Hepatic stellate cell (primary cell): ENCODE measurements at regions not wholly inside any gene's neighbourhood (a gene's known extent, or its start where the extent isn't known, plus 50 kb on each side); places are given as distances from the start of the nearest gene placed in this dataset.

Experiments used
- DNase-seq: peaks from one replicate; pipeline ENCODE4 v3.0.0; 2011; ENCODE audit warnings: low spot score

DNA sequence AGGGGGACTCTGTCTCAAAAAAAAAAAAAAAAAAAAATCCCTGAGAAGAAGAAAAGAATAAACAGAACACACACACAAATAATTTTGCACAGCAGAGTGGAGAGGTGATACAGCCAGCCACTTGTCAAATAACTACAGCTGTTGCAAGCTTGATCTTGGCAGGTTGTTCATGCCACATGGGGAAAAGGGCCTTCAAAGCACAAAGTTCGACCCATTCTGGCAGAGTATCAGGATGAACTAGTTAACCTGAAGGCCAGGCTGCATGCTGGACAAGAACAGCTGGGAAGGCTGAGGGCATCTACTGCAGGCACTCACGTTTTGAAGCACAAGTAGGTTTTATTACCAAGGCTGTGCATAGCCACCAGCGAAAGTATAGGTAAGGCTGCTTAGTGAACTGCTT, 104.1 kb downstream of the KCTD15 start:
- DNase-seq: no peak

DNA sequence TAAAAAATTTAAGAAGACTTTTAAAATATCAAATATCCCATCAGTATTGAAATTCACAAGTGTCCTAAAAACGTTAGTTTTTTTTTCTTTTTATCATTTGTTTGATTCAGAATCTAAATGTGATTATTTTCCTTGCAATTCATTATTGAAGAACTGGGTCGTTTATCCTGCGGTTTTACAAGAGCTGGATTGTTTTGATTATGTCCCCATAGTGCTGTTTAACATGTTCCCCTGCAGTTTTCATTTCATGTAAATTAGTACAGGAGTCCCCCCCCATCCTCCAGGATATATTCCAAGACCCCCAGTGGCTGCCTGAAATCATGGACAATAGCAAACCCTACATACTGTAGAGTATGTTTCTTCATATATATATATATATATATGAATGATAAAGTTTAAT, 105.7 kb downstream of the KCTD15 start:
- DNase-seq: no peak

DNA sequence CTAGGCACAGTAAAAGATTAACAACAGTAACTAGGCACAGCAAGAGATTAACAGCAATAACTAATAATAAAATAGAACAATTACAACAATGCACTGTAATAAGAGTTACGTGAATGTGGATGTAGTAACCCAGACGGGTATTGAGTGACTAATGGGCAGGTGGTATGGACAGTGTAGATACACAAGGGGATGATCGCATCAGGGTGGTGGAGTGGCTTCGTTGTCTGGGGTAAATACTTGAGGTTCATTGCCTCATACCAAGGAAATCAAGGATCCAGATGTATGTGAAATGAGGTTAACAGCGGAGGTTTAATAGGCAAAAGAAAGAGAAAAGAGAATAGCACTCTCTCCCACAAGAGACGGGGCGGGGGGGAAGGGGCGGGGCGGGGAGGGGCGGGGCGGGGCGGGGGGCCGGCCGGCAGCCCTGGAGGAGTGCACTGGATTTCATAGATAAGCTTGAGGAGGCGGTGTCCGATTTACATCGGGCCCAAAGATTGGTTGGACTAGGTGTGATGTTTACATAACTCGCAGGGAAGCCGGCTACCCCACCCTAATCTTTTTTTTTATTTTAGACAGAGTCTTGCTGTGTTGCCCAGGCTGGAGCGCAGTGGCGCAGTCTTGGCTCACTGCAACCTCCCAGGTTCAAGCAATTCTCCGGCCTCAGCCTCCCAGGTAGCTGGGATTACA, 106.3 kb downstream of the KCTD15 start:
- no peak for DNase-seq

DNA sequence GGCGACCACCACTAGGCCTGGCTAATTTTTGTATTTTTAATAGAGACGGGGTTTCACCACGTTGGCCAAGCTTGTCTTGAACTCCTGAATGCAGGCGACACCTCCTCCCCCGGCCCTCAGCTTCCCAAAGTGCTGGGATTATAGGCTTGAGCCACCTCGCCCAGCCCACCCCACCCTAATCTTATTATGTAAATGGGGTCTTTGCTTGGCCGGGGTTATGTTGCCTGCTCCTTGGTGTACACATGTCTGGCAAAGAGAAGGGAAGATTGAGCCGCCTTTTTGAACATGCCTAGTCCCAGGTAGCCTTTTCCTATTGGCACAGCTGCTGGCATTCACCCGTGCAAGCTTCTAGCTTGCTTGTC, 106.8 kb downstream of the KCTD15 start:
- no peak for DNase-seq

DNA sequence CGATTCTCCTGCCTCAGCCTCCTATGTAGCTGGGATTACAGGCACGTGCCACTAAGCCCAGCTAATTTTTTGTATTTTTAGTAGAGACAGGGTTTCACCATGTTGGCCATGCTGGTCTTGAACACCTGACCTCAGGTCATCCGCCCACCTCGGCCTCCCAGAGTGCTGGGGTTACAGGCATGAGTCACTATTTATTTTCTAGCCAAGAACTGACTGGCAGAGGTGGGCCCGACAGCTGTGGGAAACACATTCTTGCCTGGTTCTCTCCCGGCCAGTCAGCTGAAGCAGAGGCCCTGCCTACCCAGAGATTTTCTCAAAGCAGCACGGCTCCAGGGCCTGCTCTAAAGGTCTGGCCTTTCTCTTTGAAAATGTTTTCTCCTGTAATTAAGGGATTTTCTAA, 108.0 kb downstream of the KCTD15 start:
- DNase-seq: no peak

DNA sequence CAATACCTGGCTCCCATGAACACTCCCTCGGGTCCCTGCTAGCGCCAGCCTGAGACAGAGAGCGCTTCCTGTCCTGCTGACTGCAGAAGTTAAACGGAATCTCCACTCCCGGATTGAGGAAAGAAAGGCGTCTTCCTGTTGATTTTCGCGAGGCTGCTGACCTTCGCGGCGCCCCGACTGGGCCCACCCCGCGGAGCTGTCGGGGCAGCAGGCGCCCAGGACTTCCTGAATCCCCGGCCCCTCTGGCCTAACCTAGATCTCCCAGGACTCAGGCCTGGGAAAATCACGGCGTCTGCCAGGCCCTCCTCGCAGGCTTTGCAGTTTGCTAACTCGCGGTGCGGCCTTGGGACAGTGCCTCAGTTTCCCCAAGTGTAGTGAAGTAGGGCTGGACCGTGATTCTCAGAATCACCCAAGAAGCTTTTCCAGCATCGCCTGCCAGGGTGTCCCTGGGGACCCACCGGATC, 108.8 kb downstream of the KCTD15 start:
- peak; percentile 17 for DNase-seq

DNA sequence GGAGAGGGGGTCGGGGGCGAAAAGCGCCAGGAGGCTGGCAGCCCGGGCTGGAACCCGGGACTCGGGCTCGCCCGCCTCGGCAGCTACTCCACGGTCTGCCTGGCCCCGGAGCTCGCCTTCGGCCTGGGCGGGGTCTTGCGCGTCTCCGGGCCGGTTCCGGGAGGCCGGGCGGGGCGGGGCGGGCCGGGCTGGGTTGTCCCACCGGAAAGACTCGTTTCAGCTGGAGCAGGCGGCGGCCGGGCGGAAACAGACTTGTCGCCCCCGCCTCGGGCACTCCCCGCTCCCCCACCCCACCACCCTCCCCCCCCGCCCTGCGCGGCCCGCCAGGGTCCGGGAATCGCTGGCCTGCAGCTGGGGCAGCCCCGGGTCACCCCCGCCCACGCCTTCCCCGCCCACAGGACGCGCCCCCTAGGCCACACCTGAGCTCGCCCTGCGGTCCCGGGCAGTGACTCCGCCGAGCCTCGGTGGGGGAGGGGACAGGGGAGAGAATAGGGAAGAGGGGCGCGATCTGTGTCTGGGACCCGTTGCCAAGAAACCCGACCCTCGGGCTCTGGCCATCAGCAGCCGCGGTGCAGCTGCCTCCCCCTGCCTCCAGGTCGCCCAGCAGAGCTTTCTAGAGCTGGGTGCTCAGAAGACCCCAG, 109.4 kb downstream of the KCTD15 start:
- DNase-seq: peak; percentile 40

DNA sequence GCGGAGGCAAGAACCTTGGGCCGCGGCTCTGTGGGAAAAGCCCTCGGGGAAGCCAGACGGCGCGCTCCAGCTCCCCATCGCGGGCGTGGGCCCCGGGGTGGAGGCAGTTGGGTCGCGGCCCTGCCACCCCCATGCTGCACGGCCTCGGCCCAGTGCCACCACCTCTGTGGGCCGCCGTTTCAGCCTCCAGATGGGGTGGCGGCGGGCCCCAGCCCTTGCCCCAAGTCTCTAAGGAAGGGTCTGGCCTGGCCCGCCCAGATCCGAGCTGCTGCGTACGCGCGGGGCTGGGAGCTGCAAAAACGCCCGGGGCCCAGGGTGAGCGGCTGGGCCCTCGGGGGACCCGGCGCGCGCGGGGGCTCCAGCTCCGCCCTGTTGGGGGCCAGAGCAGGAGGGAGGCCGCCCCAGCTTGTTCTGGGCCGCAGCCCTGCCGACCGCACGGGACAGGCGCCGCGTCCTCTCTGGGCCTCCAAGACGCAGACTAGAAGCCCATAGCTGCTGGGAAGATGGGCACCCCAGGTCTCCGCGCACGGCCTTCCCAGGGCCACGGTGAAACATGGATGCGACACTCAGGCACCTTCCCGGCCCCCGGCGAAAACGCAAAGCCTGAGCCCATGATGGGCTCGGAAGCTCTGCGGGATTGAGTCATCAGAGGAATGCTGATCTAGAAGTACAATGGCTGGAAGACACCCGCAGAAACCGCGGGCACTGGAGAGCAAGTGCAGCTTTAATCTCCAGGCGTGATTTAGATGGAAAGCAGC, 110.1 kb downstream of the KCTD15 start:
- DNase-seq: no peak

DNA sequence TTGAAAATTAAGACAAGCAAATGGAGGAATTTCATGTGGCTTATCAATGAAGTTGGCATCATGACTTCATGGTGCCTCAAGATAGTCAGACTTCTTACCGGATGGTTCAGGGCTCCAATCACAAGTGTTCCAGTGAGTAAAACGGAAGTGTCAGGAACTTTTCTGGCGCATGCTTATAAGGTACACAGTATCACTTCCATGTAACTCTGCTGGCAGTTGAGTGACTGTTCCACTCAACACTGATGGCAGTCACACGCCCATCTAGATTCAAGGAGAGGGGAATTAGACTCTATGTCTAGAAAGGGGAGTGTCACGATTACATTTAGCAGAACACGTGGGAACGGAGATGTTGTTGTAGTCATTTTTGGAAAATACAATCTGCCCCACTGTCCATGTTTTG, 114.3 kb downstream of the KCTD15 start:
- DNase-seq: no peak

DNA sequence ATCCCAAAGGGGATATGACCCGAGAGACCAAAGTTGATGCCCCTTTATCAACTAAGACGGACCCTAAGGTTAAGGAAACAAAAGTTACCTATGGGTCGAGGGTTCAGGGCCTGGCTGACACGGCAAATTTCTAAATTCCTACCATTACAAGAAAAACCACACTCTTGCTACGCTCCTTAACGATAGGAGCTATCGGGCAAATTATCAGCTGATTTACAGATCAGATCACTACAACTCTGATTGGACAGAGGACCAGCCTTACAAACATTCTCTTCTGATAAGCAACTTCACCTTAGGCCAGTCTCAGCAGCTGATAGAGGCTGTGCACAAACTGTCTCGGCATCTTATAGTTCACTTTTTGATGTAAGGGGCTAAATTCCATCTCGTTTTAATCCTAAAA, 117.9 kb downstream of the KCTD15 start:
- no peak for DNase-seq

DNA sequence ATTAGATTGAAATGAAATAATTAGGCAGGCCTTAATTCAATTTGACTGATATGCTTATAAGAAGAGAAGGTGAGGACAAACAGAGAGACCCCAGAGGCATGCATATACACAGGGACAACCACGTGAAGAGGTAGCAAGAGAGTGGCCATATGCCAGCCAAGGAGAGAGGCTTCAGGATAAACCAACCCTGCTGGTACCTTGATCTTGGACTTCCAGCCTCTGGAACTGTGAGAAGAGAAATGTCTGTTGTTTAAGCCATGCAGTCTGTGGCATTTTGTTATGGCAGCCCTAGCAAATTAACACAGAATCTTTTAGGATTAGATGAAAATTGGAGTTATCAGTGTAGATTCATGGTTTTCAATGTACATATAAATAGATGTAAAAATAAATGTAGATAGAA, 120.1 kb downstream of the KCTD15 start:
- DNase-seq: no peak

DNA sequence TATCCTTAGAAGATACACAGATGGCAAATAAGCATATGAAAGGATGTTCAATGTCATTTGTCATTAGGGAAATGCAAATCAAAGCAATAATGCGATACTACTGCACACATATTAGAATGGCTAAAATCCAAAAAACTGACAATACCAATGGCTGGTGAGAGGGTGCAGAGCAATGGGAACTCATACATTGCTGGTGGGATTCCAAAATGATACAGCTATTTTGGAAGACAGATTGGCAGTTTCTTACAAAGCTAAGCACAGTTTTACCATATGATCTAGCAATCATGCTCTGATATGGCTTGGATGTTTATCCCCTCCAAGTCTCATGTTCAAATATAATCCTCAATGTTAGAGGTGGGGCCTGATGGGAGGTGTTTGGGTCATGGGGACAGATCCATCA, 122.6 kb downstream of the KCTD15 start:
- no peak for DNase-seq

DNA sequence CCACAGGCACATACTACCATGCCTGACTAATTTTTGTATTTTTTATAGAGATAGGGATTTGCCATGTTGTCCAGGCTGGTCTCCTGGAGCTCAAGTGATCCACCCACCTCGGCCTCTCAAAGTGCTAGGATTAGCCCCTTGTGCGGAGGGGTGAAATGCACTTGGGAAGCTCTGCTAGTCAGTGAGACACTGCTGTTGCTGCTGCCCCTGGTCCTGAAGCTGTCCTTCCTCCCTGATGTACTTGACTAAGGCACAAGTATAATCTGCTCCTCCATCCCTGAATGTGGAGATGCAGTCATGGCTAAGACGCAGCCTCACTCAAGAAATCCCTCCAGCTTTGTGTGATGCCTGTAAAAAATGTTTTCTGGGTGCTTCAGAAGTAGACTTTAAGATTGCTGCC, 124.5 kb downstream of the KCTD15 start:
- DNase-seq: no peak

DNA sequence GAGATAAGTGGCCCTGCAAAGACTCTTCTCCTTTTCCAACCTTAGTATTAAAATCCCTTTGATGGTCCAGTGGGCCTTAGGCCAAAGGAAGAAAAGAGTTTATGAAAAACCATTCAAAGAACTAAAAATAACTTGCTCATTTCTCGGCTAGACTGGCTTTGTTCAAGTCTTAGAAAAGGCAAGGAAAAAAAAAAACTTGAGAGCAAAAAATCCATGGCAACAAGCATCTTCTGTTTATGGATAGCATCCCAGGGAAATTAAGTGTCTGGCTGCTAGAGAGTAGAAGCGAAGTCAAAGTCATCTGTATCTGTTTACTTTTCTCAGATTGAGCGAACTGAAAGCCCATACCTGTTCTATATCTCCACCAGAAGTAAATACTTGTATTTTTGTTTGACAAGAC, 129.6 kb downstream of the KCTD15 start:
- DNase-seq: no peak

DNA sequence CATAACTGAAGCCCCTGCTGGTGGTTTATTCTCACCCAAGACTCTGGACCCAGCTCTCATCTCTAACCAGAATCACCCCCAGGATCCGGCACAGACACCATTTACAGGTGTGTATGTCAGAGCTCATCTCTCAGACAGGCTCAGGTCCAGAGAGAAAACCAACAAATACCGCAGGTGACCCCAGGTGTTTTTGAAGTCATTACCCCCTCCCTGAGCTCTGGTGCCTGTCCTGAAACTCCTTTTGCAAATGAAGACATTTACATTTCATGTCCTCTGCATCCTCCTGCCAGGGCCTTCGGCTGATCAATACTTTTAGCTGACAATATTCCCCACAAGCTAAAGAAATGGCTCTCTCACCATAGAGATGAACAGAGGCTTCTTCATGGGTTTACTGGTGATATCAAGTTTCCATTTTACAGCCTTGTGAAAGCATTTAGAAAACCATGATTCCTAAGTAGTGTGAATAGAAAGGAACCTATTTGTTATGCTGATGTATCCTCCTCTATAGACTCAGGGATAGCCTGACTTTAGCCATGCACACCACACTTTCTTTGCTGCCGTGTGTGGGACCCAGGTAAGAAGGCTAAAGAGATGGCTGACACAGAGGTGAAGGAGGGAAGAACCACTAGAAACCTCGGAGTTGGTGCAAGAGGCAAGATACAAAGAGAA, 131.3 kb downstream of the KCTD15 start:
- no peak for DNase-seq

DNA sequence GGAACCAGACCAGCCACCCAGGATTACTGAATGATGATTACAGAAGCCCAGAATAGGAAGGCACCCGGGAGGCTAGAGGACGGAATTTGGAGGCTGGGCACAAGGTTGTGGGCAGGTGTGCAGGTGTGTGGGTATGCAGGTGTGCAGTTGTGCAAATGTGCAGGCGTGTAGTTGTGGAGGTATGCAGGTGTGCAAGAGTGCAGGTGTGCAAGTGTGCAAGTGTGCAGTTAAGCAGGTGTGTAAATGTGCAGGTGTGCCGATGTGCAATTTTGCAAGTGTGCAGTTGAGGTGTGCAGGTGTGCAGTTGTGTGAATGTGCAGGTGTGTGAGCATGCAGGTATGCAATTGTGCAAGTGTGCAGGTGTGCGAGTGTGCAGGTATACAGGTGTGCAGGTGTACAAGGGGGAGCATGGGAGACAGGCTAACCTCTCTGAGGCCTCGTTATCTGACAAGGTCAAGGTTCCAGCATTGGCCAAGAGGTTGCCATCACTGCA, 131.8 kb downstream of the KCTD15 start:
- no peak for DNase-seq

DNA sequence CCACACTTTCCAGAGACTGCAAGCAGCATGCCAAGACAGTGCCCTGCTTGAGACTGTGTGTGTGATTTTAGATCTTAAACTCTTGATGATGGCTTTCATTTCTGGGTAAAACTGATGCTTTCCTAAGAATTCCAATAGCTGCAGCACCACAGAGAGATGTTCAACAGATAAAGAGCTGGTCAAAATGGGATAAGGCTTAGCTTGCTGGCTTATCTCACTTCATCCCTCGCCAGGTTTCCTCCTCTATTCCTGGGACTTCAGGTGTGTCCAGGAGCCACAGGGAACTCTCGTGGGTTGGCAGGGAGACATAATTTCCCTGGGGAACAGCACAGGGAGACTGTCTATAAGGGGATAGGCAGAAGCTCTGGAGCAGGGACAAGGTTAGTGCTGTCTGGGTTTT, 137.3 kb downstream of the KCTD15 start:
- no peak for DNase-seq

DNA sequence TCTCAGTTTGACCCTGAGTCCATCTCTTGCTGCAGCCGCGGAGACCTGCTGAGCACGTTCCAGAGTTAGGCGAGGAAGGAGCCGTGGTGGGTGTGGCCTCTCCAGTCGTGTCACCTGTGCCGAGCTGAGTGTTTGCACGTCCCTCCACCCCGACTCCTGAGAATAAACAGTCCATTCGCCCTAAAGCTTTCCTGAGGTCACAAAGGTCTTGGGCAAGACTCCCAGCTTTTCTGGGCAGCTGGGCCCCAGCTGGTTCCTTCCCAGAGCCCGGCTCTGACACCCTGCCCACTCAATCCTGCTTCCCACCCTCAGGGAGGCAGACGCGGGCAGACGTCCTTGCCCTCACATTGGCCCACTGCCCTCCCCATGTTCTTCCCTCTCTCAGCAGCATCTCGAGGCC, 142.2 kb downstream of the KCTD15 start:
- no peak for DNase-seq

DNA sequence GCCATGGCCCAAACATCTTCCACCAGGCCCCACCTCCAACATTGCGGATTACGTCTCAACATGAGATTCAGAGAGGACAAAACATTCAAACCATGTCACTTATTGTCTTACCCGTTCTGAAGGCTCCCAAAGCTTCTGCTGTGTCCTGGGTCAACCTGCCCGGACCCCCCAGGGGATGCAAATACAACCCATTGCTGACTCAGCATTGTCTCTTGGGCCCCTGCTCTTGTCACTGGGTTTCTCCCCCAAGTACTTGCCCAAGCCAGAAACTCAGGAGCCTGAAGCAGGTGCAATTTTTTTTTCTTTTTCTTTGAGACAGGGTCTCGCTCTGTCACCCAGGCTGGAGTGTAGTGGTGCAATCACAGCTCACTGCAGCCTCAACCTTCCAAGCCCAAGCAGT, 144.5 kb downstream of the KCTD15 start:
- no peak for DNase-seq

DNA sequence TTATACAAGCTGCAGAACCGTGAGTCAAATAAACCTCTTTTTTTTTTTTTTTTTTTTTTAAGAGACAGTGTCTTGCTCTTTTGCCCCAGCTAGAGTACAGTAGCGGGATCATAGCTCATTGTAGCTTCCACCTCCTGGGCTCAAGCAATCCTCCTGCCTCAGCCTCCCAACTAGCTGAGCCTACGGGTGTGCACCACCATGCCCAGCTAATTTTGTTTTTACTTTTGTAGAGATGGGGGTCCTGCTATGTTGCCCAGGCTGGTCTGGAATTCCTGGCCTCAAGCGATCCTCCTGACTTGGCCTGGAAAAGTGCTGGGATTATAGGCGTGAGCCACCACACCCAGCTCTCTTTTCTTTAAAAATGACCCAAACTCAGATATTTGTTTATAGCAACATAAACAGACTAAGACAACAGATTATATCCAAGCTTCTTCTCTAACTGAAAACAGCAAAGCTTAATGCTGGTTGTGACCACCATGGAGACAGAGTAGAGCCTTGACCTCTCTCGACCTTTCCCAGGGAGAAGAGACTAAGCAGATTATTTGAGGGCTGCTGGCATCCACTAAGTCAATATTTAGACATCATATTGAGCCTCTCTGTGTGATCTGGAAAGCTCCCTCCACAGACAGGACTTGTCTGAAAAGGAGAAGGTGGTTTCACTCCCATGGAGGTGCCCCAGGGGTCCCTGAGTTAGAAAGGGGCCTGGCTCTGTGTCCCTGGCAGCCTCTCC, 150.0 kb downstream of the KCTD15 start:
- no peak for DNase-seq

DNA sequence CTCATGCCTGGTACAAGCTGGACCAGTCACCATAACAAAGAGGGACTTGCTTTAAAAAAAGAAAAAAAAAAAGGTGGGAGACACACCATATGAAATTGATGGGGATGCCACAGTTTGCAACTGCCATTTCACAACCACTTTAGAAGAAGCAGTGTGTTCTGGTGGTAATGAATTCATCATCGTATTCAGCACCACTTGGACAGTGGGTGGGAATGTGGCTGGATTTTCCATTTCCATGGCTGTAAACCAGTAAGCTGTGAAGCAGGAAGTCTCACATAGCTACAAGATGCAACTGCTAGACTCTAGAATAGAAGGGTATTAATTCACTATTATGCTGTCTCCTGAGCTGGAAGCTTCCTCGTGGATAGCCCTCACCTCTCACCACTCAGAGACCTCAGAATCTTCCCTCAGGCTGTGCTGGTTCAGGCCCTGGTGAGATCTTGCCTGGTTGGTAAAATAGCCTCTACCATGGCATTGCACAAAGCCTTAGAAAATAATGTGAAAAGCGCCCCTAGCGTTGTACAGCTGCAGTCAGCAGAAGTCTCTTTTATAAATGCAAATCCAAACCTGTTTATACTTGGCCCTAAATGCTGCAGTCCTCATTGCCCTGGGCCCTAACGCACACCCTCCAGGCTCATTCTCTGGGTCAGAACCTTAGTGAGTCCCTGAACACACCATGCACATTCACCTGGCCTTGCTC, 150.7 kb downstream of the KCTD15 start:
- no peak for DNase-seq
